ENCODE measurements at regions not wholly inside any gene's neighbourhood (a gene's known extent, or its start where the extent isn't known, plus 50 kb on each side); places are given as distances from the start of the nearest gene placed in this dataset.

GRCh38 chr7:110407242-110407641 lies 683.7 kb upstream of the LRRN3 start:
- no peak for TF ChIP-seq CTCF (IDR thresholded peaks at IDR 0.05)
- Mint-ChIP-seq H3K9me3 (no peaks in the 10 kb centered on the region), H3K27me3 (no peaks in the 10 kb centered on the region), H3K36me3 (ENCODE audit: low read depth) (no peaks in the 10 kb centered on the region), H3K4me3 (no peak overlapping the region), H3K4me1 (no peaks in the 10 kb centered on the region), H3K27ac (no peak overlapping the region)
- CTCF ChIA-PET = no interaction called here
- POLR2A ChIA-PET = no interaction called here
- intact Hi-C loops (cut with micrococcal nuclease) = no loop called here
- DNase-seq (no peak), ATAC-seq (ENCODE audit: low read depth) (no peak)

- Mint-ChIP-seq H3K27ac (no peak overlapping the region), H3K27me3 (no peaks in the 10 kb centered on the region), H3K36me3 (ENCODE audit: low read depth) (no peaks in the 10 kb centered on the region), H3K9me3 (no peaks in the 10 kb centered on the region), H3K4me3 (no peak overlapping the region), H3K4me1 (no peaks in the 10 kb centered on the region)
- ChIA-PET CTCF (no interaction called here), POLR2A (no interaction called here)
- DNase-seq (no peak), ATAC-seq (ENCODE audit: low read depth) (no peak)
- TF ChIP-seq CTCF (IDR thresholded peaks at IDR 0.05) = no peak
- intact Hi-C loops (cut with micrococcal nuclease) = no loop called here
Observed at GRCh38 chr7:110407706-110408105, 683.2 kb upstream of the LRRN3 start.

- ATAC-seq (ENCODE audit: low read depth) = no peak
- no peak overlapping the region for H3K27ac Mint-ChIP-seq
- no peaks in the 10 kb centered on the region for H3K9me3 Mint-ChIP-seq
- no peaks in the 10 kb centered on the region for H3K36me3 Mint-ChIP-seq (ENCODE audit: low read depth)
- no peak for DNase-seq
- H3K4me3 Mint-ChIP-seq = no peak overlapping the region
- TF ChIP-seq CTCF (IDR thresholded peaks at IDR 0.05) = no peak
- no peaks in the 10 kb centered on the region for H3K27me3 Mint-ChIP-seq
- POLR2A ChIA-PET = no interaction called here
- CTCF ChIA-PET = no interaction called here
- no peaks in the 10 kb centered on the region for H3K4me1 Mint-ChIP-seq
- intact Hi-C loops (cut with micrococcal nuclease) = no loop called here
Observed at GRCh38 chr7:110412614-110413013, 678.3 kb upstream of the LRRN3 start.

- Mint-ChIP-seq H3K9me3 (no peaks in the 10 kb centered on the region), H3K4me3 (no peak overlapping the region), H3K27me3 (no peaks in the 10 kb centered on the region), H3K27ac (no peak overlapping the region), H3K36me3 (ENCODE audit: low read depth) (no peaks in the 10 kb centered on the region), H3K4me1 (no peaks in the 10 kb centered on the region)
- ATAC-seq (ENCODE audit: low read depth) (no peak), DNase-seq (no peak)
- intact Hi-C loops (cut with micrococcal nuclease) = no loop called here
- POLR2A ChIA-PET = no interaction called here
- TF ChIP-seq CTCF (IDR thresholded peaks at IDR 0.05) = no peak
- CTCF ChIA-PET = no interaction called here
Observed at GRCh38 chr7:110413038-110413437, 677.9 kb upstream of the LRRN3 start.

GRCh38 chr7:110417611-110418010 lies 673.3 kb upstream of the LRRN3 start:
- CTCF ChIA-PET = no interaction called here
- DNase-seq = no peak
- H3K36me3 Mint-ChIP-seq (ENCODE audit: low read depth) = no peaks in the 10 kb centered on the region
- no peaks in the 10 kb centered on the region for H3K9me3 Mint-ChIP-seq
- intact Hi-C loops (cut with micrococcal nuclease) = no loop called here
- H3K27ac Mint-ChIP-seq = no peak overlapping the region
- POLR2A ChIA-PET = no interaction called here
- H3K27me3 Mint-ChIP-seq = no peaks in the 10 kb centered on the region
- ATAC-seq (ENCODE audit: low read depth) = no peak
- H3K4me3 Mint-ChIP-seq = no peak overlapping the region
- no peak for TF ChIP-seq CTCF (IDR thresholded peaks at IDR 0.05)
- no peaks in the 10 kb centered on the region for H3K4me1 Mint-ChIP-seq
